ENCODE measurements at regions not wholly inside any gene's neighbourhood (a gene's known extent, or its start where the extent isn't known, plus 50 kb on each side); places are given as distances from the start of the nearest gene placed in this dataset.
"Not testable (repeated sequence)": the region's sequence is repeated elsewhere in the genome, so short reads cannot be mapped to it uniquely, and the experiment has no call there.

DNA sequence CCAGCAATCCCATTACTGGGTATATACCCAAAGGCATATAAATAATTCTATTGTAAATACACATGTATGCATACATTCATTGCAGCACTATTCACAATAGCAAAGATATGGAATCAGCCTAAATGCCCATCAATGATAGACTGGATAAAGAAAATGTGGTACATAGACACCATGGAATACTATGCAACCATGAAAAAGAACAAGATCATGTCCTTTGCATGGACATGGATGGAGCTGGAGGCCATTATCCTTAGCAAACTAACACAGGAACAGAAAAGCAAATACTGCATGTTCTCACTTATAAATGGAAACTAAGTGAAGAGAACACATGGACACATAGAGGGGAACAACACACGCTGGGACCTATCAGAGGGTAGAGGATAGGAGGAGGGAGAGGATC, 51.3 kb upstream of the CASK start:
- DNase-seq = not testable (repeated sequence)

DNA sequence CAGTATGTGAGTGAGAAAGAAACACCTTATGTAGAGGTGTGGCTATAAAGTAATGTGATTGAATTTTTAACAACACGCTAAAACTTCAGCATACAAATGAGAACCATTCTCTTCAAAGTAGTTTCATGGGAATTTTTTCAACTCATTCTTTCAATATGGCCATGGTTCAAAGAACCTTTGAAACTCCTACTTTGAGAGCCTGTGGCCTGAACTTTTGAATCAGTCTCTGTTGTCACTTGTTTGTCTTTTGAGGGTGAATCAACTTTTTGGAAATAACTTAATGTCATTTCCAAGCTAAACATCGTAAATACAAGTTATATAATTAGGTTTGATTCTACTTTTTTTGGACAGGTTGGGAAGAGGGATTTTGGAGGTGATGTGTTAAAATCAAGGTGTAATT, 49.9 kb upstream of the CASK start:
- DNase-seq = no peak
